Astrocyte of the hippocampus (primary cell): ENCODE measurements at regions not wholly inside any gene's neighbourhood (a gene's known extent, or its start where the extent isn't known, plus 50 kb on each side); places are given as distances from the start of the nearest gene placed in this dataset.
"Not testable (repeated sequence)": the region's sequence is repeated elsewhere in the genome, so short reads cannot be mapped to it uniquely, and the experiment has no call there.

Source experiments
- DNase-seq: peaks from one replicate; pipeline ENCODE4 v3.0.0; 2011; ENCODE audit warnings: low read depth, low spot score

DNA sequence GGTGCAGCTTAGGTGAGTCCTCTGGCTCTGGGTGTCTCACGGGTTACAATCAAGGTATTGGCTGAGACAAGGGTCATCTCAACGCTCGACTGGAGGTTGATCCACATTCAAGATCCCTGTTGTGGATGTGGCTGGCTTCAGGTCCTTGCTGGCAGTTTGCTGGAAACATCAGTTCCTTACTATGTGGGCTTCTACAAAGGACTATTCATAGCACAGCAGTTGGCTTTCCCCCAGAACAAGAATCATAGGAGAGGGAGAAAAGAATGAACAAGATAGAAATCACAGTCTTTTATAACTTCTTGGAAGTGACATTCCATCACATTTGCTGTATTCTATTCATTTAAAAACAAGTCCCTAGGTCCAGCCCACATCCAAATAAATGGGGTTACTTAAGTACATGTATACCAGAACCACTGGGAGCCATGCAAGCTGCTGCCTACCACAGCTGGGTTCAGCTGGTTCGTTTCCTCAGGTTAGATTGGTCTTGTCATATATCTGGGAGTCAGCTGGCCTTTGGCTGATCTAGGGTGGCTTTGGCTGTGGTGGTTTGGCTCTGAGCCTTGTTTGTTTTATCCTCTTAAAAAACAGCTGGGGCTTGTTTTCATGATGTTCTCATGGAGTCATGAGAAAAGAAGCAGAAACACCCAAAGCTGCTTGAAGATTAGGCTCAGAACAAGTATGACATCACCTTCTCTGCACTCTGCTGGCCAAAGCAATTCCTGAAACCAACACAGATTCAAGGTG is 433.2 kb upstream of the SPTLC3 start:
- DNase-seq, result peak; percentile 8

DNA sequence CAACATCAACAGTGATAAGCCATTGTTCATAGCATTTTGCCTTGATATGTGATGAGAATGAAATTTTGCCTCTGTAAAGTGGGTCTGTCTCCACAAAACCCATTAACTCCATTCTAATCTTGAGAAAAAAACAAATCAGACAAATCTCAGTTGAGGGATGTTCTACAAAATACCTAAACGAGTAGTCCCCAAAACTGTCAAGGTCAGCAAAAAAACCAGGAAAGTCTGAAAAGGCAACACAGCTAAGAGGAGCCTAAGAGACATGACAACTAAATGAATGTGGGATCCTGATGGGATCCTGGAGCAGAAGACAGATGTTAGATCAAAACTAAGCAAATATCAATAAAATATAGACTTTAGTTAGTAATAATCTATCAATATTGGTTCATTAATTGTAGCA is 431.6 kb upstream of the SPTLC3 start:
- DNase-seq, result no peak

DNA sequence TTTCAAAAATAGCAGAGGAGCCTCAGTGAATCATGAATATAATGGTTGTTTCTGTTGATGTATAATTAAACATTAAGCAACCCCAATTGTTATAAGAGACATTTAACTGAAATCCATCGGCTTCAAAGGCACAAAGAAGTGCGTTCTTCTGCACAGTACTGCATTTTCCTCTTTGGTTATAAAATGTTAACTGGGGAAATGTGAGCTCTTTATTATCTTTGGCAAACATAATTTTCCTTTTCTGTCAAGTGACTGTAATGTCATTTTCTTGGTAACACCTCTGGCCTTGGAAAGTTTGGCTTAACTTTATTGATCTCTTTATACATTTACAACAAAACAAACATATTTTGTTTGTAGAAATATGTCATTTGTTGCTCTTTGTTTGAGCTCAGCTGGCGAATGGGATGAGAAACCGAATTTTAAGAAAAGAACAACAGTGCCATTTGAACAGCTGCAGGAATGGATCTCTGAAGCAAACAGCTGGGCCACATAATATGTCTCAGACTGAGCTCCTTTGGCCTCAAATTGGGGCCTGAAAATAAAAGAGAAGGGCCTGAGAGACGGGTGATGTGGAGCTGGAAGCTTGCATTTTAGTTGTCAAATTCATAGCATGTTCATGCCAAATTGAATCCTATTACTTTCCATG is 427.0 kb upstream of the SPTLC3 start:
- no peak for DNase-seq

DNA sequence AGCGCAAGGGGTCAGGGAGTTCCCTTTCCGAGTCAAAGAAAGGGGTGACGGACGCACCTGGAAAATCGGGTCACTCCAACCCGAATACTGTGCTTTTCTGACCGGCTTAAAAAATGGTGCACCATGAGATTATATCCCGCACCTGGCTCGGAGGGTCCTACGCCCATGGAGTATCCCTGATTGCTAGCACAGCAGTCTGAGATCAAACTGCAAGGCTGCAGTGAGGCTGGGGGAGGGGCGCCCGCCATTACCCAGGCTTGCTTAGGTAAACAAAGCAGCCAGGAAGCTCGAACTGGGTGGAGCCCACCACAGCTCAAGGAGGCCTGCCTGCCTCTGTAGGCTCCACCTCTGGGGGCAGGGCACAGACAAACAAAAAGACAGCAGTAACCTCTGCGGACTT is 426.1 kb upstream of the SPTLC3 start:
- not testable (repeated sequence) for DNase-seq

DNA sequence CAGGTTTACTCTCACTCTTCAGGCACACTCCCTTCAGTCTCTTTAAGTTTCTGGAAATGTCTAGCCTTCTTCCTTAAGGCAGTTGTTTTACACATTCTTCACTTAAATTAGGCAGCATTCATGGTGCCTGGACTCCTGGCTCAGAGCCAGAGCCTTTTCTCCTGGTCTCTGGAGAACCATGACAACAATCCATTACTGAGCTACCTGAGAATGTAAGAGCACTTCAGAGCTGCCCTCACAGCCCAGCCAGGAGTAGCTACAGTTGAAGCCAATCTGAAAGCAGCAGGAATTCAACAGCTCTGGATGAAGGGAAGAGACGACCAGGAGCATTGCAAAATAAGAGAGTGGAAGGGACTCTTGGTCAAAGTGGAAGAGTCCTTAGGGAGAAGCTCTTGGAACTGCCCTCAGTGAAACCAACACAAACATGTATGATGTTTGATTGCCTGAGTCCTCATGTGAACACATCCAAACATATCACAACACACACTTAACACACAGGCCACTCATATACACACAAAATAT is 416.8 kb upstream of the SPTLC3 start:
- DNase-seq, result no peak

DNA sequence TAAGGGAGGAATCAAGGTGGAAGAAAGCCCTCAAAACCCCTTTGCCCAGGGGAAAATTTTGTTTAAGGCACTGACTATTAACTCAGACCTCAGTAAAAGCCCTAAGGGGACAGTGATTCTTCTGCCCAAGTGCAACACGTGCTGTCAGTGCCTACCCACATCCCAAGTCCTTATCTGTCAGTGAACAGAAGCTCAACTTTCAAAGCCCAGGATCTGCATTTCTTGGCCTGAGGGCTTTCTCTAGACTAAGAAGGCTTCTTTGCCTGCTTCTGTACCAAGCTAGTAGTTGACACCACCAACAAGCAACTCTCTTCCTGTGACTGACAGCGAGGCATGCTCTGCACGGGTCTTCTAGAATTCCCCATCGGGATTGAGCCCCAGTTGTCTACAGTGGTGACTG is 416.0 kb upstream of the SPTLC3 start:
- no peak for DNase-seq

DNA sequence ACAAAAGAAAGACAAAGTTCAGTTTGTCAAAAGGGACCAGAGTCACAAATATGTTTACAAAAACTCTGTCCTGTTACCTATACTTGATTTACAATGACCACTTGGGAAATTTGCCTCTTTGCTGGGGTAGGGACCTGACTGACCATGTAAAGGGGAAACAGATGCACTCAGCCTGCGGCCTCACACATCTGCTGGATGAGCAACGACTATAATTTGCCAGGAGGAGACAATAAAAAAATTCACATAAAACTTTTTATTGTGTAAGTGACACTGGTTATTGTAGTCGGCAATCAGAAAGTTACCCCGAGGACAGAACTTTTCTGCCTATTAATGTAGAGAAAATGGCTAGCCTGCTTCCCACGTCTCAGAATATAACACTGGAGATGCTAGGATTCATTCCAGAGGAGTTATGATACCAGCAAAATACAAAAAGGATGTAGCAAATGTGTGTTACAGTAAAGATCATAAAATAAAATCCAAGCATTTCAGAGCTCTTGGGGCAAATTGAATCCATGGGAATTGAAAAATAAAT is 415.4 kb upstream of the SPTLC3 start:
- no peak for DNase-seq

DNA sequence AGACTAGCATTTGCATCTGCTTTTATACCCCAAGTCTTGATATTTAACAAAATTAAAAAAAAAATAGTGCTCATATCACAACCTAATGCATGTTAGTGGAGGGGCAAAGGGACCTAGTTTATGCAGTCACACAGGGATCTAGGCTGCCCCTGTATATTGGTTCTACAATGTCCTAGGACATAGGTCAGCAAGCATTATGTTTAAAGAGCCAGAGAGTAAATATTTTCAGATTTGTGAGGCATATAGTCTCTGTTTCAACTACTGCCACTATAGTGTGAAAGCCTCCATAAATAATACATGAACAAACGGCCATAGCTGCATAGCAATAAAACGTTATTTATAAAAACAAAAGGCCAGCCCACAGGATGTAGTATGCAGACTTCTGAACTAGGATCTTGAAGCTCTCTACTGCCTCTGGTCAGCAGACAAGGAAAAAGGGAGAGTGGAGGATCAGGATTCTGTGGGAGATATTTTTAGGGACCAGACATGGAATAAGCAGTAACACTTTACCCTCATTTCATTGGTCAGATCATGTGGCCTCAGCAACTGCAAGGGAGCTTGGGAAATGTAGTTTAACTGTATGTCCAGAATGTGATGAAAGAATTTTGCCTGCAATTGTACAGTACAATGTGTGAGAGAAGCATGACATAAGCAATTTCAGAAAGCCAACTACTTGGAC is 414.2 kb upstream of the SPTLC3 start:
- DNase-seq, result no peak

DNA sequence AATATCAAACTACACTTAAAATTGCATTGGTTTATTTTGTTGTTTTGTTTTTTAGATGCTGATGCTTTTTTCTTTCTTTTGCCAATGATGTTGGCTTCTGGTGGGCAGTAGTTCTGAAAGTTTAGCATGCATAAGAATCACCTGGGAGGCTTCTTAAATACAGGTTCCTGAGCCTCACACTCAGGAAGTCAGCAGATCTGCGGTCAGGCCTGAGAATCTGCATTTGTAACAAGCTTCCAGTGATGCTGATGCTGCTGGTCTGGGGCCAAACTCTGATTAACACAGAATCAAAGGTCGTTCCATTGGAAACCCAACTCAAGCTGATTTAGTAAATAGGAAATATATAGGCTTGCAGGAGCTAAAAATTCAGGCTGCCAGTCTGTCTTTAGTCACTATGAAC is 412.9 kb upstream of the SPTLC3 start:
- no peak for DNase-seq

DNA sequence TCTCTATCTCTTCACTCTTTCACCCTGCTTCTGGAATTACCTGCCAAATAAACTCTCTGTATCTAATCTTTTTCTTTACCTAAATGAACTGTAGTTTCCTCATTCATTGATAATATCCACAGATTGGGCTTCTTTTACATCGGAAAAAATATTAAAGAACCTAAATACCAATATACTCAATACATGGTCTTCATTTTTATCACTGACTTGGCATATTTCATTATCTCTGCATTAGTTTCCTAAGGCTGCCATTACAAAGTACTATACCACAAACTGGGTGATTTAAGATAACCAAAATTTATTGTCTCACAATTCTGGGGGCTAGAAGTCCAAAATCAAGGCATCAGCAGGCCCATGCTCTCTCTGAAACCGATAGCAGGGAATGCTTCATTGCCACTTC is 411.9 kb upstream of the SPTLC3 start:
- no peak for DNase-seq

DNA sequence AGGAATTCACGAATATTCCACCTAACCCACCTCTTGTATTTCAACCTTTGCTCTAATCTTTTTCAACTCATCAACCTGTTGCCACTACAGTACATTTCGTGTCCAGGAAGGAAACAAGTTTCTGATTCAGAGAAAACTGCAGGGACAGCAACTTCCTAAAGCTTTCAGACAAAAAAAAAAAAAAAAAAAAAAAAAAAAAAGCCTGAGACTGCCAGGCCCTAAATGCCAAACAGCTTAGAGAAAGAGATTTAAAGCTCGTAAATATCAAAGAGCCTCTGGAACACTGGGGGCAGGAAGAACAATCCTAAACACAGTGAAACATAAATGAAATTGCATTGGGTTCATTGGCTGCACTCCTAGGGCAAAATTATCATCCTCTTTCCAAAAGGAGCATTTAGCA is 411.2 kb upstream of the SPTLC3 start:
- DNase-seq, result no peak

DNA sequence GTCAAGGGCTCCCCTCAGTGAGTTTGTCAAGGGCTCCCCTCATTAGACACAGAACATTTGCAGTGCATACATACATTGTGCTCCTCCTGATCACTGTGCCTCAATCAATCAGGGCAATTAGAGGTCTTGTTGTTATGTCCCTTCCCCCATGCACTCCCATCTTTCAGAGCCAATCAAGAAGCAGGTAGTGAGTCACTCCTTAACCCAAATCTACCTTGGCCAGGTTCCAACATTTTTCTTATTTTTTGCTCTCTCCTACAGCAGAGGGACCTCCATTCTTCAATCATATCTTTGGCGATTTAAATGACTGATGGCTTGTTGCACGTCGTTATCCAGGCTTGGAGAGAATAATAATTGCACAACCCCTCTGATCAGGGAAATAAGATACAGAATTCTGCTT is 409.9 kb upstream of the SPTLC3 start:
- no peak for DNase-seq

DNA sequence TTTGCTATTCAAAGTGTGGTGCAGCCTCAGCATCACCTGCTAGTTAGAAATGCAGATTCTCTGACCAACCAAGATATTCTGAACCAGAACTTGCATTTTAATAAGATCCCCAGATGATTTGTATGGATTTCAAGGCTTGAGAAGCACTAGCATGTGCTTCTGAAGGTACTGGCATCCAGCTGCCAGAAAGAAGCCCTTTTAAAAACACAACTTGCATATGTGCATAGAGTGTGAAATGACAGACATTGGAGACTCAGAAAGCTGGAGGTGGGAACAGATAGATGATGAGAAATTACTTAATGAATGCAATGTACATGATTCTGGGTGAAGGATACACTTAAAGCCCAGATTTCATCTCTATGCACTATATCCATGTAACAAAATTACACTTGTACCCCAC is 409.3 kb upstream of the SPTLC3 start:
- DNase-seq, result no peak

DNA sequence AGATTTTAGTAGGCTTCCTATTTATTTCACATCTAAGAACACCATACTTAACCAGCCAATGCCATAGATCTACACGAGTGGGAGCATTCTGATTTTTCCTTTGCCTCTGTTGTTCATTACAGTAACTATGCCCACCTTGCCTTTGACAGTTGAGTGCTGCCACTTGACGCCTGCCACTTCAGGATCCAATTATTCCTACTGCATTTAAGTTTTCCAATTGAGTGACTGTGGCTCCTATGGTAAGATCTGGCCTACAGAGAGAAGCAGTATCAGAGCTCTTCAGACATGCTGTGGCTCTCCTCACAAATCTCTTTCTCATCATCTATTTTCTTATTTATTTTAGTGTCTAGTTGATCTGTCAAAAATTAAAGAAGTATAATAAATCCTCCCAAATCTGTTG is 403.0 kb upstream of the SPTLC3 start:
- DNase-seq, result no peak

DNA sequence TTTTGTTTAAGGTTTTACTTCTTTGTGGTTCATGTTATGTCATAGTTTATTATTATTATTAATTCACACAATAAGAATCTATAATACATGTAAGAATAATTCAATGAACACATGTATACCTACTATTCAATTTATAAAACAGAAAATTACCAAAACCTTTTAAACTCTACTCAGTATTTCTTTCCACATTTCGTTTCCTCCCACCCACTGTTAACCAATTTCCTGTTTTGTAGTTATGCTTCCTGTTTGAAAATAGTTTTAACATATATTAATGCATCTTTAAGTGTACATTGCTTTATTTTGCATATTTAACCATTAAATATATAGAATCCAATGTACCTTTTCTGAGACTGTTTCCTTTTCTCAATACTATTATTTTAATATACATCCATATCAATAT is 397.9 kb upstream of the SPTLC3 start:
- no peak for DNase-seq

DNA sequence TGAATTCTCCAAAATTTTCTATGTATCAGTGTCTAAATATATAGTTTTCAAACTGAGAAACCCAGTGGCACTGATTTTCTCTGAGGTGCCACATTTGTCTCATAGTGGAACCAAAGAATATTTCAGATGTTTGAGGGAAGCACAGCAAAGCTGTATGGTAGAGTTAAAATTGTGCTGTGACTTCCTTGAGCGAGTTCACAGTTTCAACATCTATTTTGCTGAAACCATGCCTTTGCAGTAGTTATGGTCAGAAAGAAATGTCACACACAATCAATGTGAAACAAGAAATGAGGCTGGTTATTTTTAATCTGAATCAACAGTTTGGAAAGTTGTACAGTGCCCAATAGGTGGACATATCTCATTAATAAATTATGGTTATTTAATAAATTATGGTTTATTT is 394.0 kb upstream of the SPTLC3 start:
- no peak for DNase-seq

DNA sequence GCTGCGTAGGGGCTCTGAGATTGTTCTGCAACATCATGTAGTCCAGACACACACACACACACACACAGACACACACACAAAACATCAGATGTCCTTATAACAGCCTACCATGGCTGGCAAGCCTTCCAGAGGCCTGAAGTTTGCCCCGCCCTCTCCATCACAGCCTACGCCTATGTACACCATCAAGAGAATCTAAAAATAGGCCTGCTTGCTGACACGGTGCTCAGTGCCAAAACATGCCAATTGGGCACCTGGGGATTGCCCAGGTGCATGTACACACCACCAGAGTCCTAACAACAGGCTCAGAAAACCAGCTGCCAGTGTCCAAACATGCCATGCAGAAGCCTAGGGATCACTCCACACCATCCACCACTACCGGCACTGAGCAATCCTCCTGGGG is 391.7 kb upstream of the SPTLC3 start:
- no peak for DNase-seq

DNA sequence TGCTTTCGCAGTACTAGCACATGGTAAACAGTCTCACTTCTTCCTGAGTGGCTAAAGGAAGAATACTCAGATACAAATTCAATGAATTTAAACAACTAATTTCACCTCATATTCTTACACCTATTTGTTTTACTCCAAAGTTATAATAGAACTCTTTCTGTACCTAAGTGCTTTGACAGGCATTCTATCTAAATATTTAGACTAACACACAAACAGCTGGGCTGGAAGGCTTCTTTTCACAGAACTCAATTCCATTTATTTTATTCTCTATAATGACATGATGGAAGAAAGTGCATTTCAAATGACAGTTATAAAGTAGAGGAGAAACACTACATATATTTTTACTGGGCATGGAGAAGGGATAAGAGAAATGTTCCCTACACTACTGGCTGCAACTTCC is 384.9 kb upstream of the SPTLC3 start:
- no peak for DNase-seq

DNA sequence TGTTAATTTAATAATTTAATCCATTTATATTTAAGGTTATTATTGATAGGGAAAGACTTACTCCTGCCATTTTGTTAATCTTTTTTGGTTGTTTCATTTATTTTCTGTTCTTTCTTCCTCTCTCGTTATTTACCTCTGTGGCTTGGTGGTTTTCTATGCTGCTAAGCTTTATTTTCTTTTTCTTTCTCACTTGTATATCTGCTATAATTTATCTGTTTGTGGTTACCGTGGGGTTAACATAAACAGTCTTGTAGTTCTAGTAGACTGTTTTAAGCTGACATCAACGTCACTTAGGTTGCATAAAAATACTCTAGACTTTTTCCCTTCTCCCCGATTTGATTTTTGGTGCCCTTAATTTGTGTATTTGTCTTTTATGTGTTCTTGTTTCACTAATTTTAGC is 381.3 kb upstream of the SPTLC3 start:
- DNase-seq, result no peak

DNA sequence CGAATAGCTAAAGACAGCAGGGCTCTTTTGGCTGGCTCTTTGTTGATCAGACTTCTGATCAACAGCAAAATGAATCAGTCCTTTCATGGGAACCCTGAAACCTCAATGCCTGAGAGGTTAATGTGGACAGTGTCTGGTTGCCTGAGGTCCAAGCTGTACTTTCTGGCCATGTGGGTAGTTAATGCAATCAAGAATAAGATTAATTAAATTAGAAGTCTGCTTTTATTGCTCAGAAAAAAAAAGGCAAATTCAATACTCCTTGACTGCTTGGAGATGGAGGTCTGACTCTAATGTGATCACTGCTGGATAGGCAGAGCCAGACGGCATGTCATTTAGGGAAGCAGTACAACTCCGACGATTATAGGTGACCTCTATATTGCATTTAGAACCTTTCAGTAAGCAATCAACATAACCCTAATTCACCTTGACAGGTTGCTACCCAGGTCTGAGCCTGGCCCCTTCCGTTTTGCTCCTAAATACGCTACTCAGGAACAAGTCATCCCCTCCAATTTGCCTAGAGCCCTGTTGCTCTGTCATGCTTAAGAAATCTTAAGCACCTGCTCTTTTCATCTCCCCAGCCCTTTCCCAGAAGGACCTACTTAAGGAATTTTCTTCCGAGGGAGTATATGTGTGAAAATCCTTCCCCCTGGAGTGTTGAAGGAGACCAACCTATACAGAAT is 370.0 kb upstream of the SPTLC3 start:
- DNase-seq, result no peak

DNA sequence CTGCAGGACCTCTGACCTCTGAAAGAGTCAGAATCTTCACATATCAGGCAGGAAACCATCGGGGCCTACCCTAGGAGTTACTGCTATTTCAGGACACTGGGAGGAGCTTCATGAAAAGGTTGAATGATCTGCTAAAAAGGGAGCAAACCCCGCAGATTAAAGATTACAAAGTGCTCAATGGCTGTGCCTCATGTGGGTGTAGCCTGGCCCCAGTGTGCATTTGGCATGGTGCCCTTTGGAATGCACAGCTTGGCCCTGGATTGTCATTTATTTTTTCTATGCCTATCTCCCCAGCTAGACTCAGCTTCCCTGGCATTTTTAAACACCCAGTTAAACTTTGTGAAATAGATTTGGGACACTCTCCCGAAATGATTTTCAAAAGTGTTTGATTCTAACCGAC is 368.5 kb upstream of the SPTLC3 start:
- DNase-seq, result no peak

DNA sequence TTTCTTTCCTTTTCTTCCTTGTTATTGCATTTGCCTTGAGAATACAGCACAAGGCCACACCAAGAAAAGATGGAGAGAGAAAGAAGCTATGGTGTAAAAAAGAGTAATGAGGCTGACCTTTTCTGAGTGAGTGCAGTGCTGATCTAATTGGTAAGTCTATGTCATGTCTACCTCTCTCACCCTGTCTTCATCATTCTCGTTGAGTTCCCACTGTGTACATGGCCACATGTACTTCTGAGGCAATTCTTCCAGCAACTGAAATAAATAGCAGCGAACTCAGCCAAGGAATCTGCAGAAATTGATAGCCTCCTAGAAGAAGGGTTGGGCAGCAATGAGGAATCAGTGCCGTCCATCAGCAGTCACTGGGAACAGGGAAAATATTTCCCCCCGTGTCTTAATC is 367.2 kb upstream of the SPTLC3 start:
- DNase-seq, result no peak
